Ishikawa (cell line): ENCODE measurements at regions not wholly inside any gene's neighbourhood (a gene's known extent, or its start where the extent isn't known, plus 50 kb on each side); places are given as distances from the start of the nearest gene placed in this dataset.

Experiments used
- EP300 ChIP-seq: IDR thresholded peaks from 2 replicates; pipeline ENCODE4 v1.6.1; 2012; ENCODE audit warnings: borderline replicate concordance
- MAX ChIP-seq: IDR thresholded peaks from 2 replicates; pipeline ENCODE4 v1.6.1; 2012
- RAD21 ChIP-seq: IDR thresholded peaks from 2 replicates; pipeline ENCODE4 v1.6.1; 2012; ENCODE audit warnings: low read depth
- ZBTB7A ChIP-seq: IDR thresholded peaks from 2 replicates; pipeline ENCODE4 v1.6.1; 2012; ENCODE audit warnings: low read depth
- TF ChIP-seq, protein P1 (sequence below): IDR thresholded peaks from 2 replicates; pipeline ENCODE4 v1.6.1; 2012; ENCODE audit warnings: low read depth, mild to moderate bottlenecking

DNA sequence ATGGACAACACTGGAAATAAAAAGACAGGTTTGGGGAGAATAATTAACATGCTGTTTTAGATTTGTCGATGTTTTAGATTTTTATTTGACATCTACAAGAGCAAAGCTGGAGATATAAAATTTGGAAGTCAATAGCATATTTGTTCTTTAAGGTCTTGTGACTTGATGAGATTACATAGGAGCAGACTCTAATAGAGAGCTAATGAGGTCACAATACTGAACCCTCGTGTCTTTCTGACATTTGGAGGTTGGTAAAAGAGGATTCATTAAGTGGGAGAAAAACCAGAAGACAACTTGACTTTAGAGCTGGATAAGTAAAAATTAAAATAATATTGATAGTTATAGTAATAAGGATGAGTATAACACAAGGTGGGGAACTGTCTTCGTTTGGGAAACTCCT, 322.7 kb upstream of the SEMA6A start:
- no peak for TF ChIP-seq MAX
- TF ChIP-seq EP300 = no peak
- TF ChIP-seq, protein P1, sequence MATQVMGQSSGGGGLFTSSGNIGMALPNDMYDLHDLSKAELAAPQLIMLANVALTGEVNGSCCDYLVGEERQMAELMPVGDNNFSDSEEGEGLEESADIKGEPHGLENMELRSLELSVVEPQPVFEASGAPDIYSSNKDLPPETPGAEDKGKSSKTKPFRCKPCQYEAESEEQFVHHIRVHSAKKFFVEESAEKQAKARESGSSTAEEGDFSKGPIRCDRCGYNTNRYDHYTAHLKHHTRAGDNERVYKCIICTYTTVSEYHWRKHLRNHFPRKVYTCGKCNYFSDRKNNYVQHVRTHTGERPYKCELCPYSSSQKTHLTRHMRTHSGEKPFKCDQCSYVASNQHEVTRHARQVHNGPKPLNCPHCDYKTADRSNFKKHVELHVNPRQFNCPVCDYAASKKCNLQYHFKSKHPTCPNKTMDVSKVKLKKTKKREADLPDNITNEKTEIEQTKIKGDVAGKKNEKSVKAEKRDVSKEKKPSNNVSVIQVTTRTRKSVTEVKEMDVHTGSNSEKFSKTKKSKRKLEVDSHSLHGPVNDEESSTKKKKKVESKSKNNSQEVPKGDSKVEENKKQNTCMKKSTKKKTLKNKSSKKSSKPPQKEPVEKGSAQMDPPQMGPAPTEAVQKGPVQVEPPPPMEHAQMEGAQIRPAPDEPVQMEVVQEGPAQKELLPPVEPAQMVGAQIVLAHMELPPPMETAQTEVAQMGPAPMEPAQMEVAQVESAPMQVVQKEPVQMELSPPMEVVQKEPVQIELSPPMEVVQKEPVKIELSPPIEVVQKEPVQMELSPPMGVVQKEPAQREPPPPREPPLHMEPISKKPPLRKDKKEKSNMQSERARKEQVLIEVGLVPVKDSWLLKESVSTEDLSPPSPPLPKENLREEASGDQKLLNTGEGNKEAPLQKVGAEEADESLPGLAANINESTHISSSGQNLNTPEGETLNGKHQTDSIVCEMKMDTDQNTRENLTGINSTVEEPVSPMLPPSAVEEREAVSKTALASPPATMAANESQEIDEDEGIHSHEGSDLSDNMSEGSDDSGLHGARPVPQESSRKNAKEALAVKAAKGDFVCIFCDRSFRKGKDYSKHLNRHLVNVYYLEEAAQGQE = no peak
- no peak for TF ChIP-seq RAD21
- no peak for TF ChIP-seq ZBTB7A
